ENCODE measurements at regions not wholly inside any gene's neighbourhood (a gene's known extent, or its start where the extent isn't known, plus 50 kb on each side); places are given as distances from the start of the nearest gene placed in this dataset.

- TF ChIP-seq SUZ12 (IDR thresholded peaks at IDR 0.05; ENCODE audit: extremely low read depth, insufficient read depth, insufficient read length) (no peak), YY1 (IDR thresholded peaks at IDR 0.05; ENCODE audit: insufficient read depth, insufficient read length) (no peak), ZNF274 (IDR thresholded peaks at IDR 0.05; ENCODE audit: low read depth, low read length) (no peak)
Measured at GRCh38 chr13:97692628-97693027, 258.7 kb downstream of the RAP2A start.

Data from NT2/D1 (cell line).